ENCODE measurements at regions not wholly inside any gene's neighbourhood (a gene's known extent, or its start where the extent isn't known, plus 50 kb on each side); places are given as distances from the start of the nearest gene placed in this dataset.

GRCh38 chr2:118696786-118697465 lies 150.5 kb downstream of the EN1 start:
- intact Hi-C loops (cut with DNase I), result no loop called here

GRCh38 chr2:118693287-118693822 lies 154.1 kb downstream of the EN1 start:
- H3K4me3 ChIP-seq (replicated peaks in 1 of 3), result no peak overlapping the region
- H3K27ac ChIP-seq, result no peak overlapping the region
- no peaks in the 10 kb centered on the region for H3K36me3 ChIP-seq
- H3K27me3 ChIP-seq, result no peaks in the 10 kb centered on the region
- no peak for DNase-seq
- no peaks in the 10 kb centered on the region for H3K9me3 ChIP-seq
- TF ChIP-seq CTCF (IDR thresholded peaks at IDR 0.05), result no peak
- no peak for TF ChIP-seq POLR2A (IDR thresholded peaks at IDR 0.05)
- intact Hi-C loops (cut with DNase I), result no loop called here
- no peaks in the 10 kb centered on the region for H3K4me1 ChIP-seq
- 50 to 71% methylated on average over 6 of the region's 6 CpGs for WGBS, 2 donors

More at GRCh38 chr2:118696786-118697465, 150.5 kb downstream of the EN1 start:
- DNase-seq, result no peak
- no peak for TF ChIP-seq CTCF (IDR thresholded peaks at IDR 0.05)
- Histone ChIP-seq H3K36me3 (no peaks in the 10 kb centered on the region), H3K9me3 (no peaks in the 10 kb centered on the region), H3K27ac (no peak overlapping the region), H3K27me3 (no peaks in the 10 kb centered on the region), H3K4me3 (replicated peaks in 1 of 3) (no peak overlapping the region), H3K4me1 (no peaks in the 10 kb centered on the region)
- WGBS, 2 donors, result 70 to 74% methylated on average over 6 of the region's 6 CpGs

- Histone ChIP-seq H3K36me3 (no peaks in the 10 kb centered on the region), H3K9me3 (no peaks in the 10 kb centered on the region), H3K4me1 (no peaks in the 10 kb centered on the region), H3K27me3 (no peaks in the 10 kb centered on the region), H3K4me3 (replicated peaks in 1 of 3) (no peak overlapping the region), H3K27ac (no peak overlapping the region)
- DNase-seq, result no peak
- intact Hi-C loops (cut with DNase I), result no loop called here
- 90% methylated on average over 4 of the region's 4 CpGs for WGBS, 2 donors
- no peak for TF ChIP-seq CTCF (IDR thresholded peaks at IDR 0.05)
- no peak for TF ChIP-seq POLR2A (IDR thresholded peaks at IDR 0.05)
These were observed 157.6 kb downstream of the EN1 start for GRCh38 chr2:118689874-118690273.

GRCh38 chr2:118689456-118689855 lies 158.0 kb downstream of the EN1 start:
- no peaks in the 10 kb centered on the region for H3K27me3 ChIP-seq
- H3K4me1 ChIP-seq, result no peaks in the 10 kb centered on the region
- H3K4me3 ChIP-seq (replicated peaks in 1 of 3), result no peak overlapping the region
- intact Hi-C loops (cut with DNase I), result no loop called here
- DNase-seq, result no peak
- no peaks in the 10 kb centered on the region for H3K36me3 ChIP-seq
- no peaks in the 10 kb centered on the region for H3K9me3 ChIP-seq
- TF ChIP-seq POLR2A (IDR thresholded peaks at IDR 0.05) (no peak), CTCF (IDR thresholded peaks at IDR 0.05) (no peak)
- H3K27ac ChIP-seq, result no peak overlapping the region
- WGBS, 2 donors, result 81 to 82% methylated on average over 4 of the region's 4 CpGs

- Histone ChIP-seq H3K4me1 (no peaks in the 10 kb centered on the region), H3K27ac (no peak overlapping the region), H3K36me3 (no peaks in the 10 kb centered on the region), H3K4me3 (replicated peaks in 1 of 3) (no peak overlapping the region), H3K9me3 (no peaks in the 10 kb centered on the region), H3K27me3 (no peaks in the 10 kb centered on the region)
- WGBS, 2 donors, result 83 to 88% methylated on average over 6 of the region's 6 CpGs
- TF ChIP-seq CTCF (IDR thresholded peaks at IDR 0.05) (no peak), POLR2A (IDR thresholded peaks at IDR 0.05) (no peak)
- intact Hi-C loops (cut with DNase I), result no loop called here
- DNase-seq, result no peak
These were observed 158.4 kb downstream of the EN1 start for GRCh38 chr2:118689033-118689432.

Measured in thyroid gland (tissue), 4 donors.